ENCODE measurements at regions not wholly inside any gene's neighbourhood (a gene's known extent, or its start where the extent isn't known, plus 50 kb on each side); places are given as distances from the start of the nearest gene placed in this dataset.

GRCh38 chr18:44500808-44501610 is 179.7 kb upstream of the SETBP1 start:
- Histone ChIP-seq H3K4me3 (no peak overlapping the region), H3K4me1 (no peaks in the 10 kb centered on the region), H3K36me3 (no peaks in the 10 kb centered on the region), H3K27ac (no peak overlapping the region), H3K9ac (ENCODE audit: low read depth in 2 of 2, low read length in 2 of 2) (no peak overlapping the region), H3K9me3 (no peaks in the 10 kb centered on the region), H3K27me3 (no peaks in the 10 kb centered on the region)
- TF ChIP-seq CTCF (IDR thresholded peaks at IDR 0.05): no peak
- no peak for DNase-seq
- intact Hi-C loops (cut with DNase I): no loop called here

GRCh38 chr18:44502221-44502620 is 178.5 kb upstream of the SETBP1 start:
- Histone ChIP-seq H3K27me3 (no peaks in the 10 kb centered on the region), H3K9ac (ENCODE audit: low read depth in 2 of 2, low read length in 2 of 2) (no peak overlapping the region), H3K36me3 (no peaks in the 10 kb centered on the region), H3K4me1 (no peaks in the 10 kb centered on the region), H3K27ac (no peak overlapping the region), H3K4me3 (no peak overlapping the region), H3K9me3 (no peaks in the 10 kb centered on the region)
- no peak for DNase-seq
- no peak for TF ChIP-seq CTCF (IDR thresholded peaks at IDR 0.05)
- intact Hi-C loops (cut with DNase I): no loop called here

- Histone ChIP-seq H3K27me3 (no peaks in the 10 kb centered on the region), H3K9me3 (no peaks in the 10 kb centered on the region), H3K9ac (ENCODE audit: low read depth in 2 of 2, low read length in 2 of 2) (no peak overlapping the region), H3K27ac (no peak overlapping the region), H3K4me1 (no peaks in the 10 kb centered on the region), H3K4me3 (no peak overlapping the region), H3K36me3 (no peaks in the 10 kb centered on the region)
- no peak for DNase-seq
- intact Hi-C loops (cut with DNase I): no loop called here
- no peak for TF ChIP-seq CTCF (IDR thresholded peaks at IDR 0.05)
These were observed 177.9 kb upstream of the SETBP1 start for GRCh38 chr18:44502790-44503189.

- no peak overlapping the region for H3K4me3 ChIP-seq
- intact Hi-C loops (cut with DNase I): no loop called here
- no peaks in the 10 kb centered on the region for H3K9me3 ChIP-seq
- no peaks in the 10 kb centered on the region for H3K27me3 ChIP-seq
- DNase-seq: no peak
- H3K36me3 ChIP-seq: no peaks in the 10 kb centered on the region
- H3K9ac ChIP-seq (ENCODE audit: low read depth in 2 of 2, low read length in 2 of 2): no peak overlapping the region
- no peaks in the 10 kb centered on the region for H3K4me1 ChIP-seq
- H3K27ac ChIP-seq: no peak overlapping the region
- no peak for TF ChIP-seq CTCF (IDR thresholded peaks at IDR 0.05)
These were observed 176.8 kb upstream of the SETBP1 start for GRCh38 chr18:44503854-44504253.

- no peaks in the 10 kb centered on the region for H3K27me3 ChIP-seq
- no peak overlapping the region for H3K27ac ChIP-seq
- no peaks in the 10 kb centered on the region for H3K36me3 ChIP-seq
- TF ChIP-seq CTCF (IDR thresholded peaks at IDR 0.05): no peak
- H3K9me3 ChIP-seq: no peaks in the 10 kb centered on the region
- intact Hi-C loops (cut with DNase I): no loop called here
- no peak overlapping the region for H3K9ac ChIP-seq (ENCODE audit: low read depth in 2 of 2, low read length in 2 of 2)
- no peak for DNase-seq
- no peak overlapping the region for H3K4me3 ChIP-seq
- H3K4me1 ChIP-seq: no peaks in the 10 kb centered on the region
These were observed 172.9 kb upstream of the SETBP1 start for GRCh38 chr18:44507729-44508325.
